ENCODE measurements at regions not wholly inside any gene's neighbourhood (a gene's known extent, or its start where the extent isn't known, plus 50 kb on each side); places are given as distances from the start of the nearest gene placed in this dataset.

- no peak for TF ChIP-seq CTCF (IDR thresholded peaks at IDR 0.05; ENCODE audit: insufficient read depth, low read depth, low read length)
- no peak for TF ChIP-seq EZH2 (IDR thresholded peaks at IDR 0.05; ENCODE audit: insufficient read depth, low read length)
Measured at GRCh38 chr9:22216730-22217172, 207.6 kb upstream of the CDKN2B start.

Measured in astrocyte (in vitro differentiated cells and primary cell).